HCT116 (cell line): ENCODE measurements at regions not wholly inside any gene's neighbourhood (a gene's known extent, or its start where the extent isn't known, plus 50 kb on each side); places are given as distances from the start of the nearest gene placed in this dataset.

ENCODE experiments used
- ATAC-seq: fragments of 200-7000 bp; cut with Tn5 transposase; 2 replicates; pipeline ENCODE4 v1.9.1; 2020; ENCODE audit warnings: mild to moderate bottlenecking, moderate library complexity
- BruUV-seq: library from RNA; stranded (reverse); fragments of 400-500 nt; replicated peaks from 2 replicates; lab custom pipeline; 2021; lab: Mats Ljungman, UMichigan
- CTCF ChIA-PET: fragments of 300-600 bp; sonication (Branson Sonifier 250); formaldehyde crosslinking; loops from one replicate; lab custom pipeline; 2021; ENCODE audit warnings: antibody characterized with exemption; lab: Charles Lee
- POLR2A ChIA-PET: fragments of 300-600, 350-600 bp; sonication (Branson Sonifier 250); formaldehyde crosslinking; loops from one replicate; lab custom pipeline; 2021; ENCODE audit warnings: antibody characterized with exemption; lab: Charles Lee
- RAD21 ChIA-PET, 2 experiments: fragments of 300-600 bp; sonication (Branson Sonifier 250); formaldehyde crosslinking; loops; one replicate each; lab custom pipeline; 2023; ENCODE audit warnings: low total read pairs in 2 of 2; ENCODE audit not compliant: uncharacterized antibody in 2 of 2, unreplicated experiment in 2 of 2, low non-redundant PET in 1 of 2; lab: Charles Lee
- DNase-seq: peaks from one replicate; pipeline ENCODE4 v3.0.0-alpha.2; 2010; ENCODE audit warnings: low read depth, low spot score
- H2AFZ ChIP-seq: fragments of 200-600 bp; shearing (Covaris generic), sonication (generic); 2 replicates; pipeline ENCODE4 v1.6.1; 2017; ENCODE audit warnings: low read depth, mixed run types, mixed read lengths, antibody characterized with exemption, low read length; ENCODE audit not compliant: poor library complexity, severe bottlenecking
- H3K27ac ChIP-seq: 2 replicates; pipeline ENCODE4 v1.5.1; 2012; ENCODE audit warnings: low read depth, low read length
- H3K27me3 ChIP-seq: fragments of 200-600 bp; sonication (generic); 2 replicates; pipeline ENCODE4 v1.6.1; 2016; ENCODE audit warnings: mixed run types, low read length, mixed read lengths; ENCODE audit not compliant: insufficient read depth
- H3K36me3 ChIP-seq, 2 experiments: fragments of 200-500 bp in 1 of 2; fragments of 200-600 bp in 1 of 2; sonication (Bioruptor generic) in 1 of 2; sonication (generic) in 1 of 2; 2 replicates each; pipeline versions ENCODE4 v1.5.1 to v1.6.1; 2014 to 2016; ENCODE audit warnings: low read length in 2 of 2, inconsistent platforms in 1 of 2, mixed read lengths in 1 of 2, mixed run types in 1 of 2; ENCODE audit not compliant: insufficient read depth in 2 of 2, control insufficient read depth in 1 of 2
- H3K4me1 ChIP-seq, 2 experiments: fragments of 200-600 bp in 1 of 2; sonication (generic) in 1 of 2; 2 replicates each; pipeline versions ENCODE4 v1.5.1 to v1.6.1; 2012 to 2017; ENCODE audit warnings: low read length in 2 of 2, inconsistent platforms in 1 of 2, mild to moderate bottlenecking in 1 of 2, mixed read lengths in 1 of 2, mixed run types in 1 of 2, moderate library complexity in 1 of 2; ENCODE audit not compliant: insufficient read depth in 2 of 2, control insufficient read depth in 1 of 2
- H3K4me2 ChIP-seq: fragments of 200-600 bp; sonication (generic); 2 replicates; pipeline ENCODE4 v1.6.1; 2017; ENCODE audit warnings: mixed run types, low read length, mixed read lengths
- H3K4me3 ChIP-seq, 2 experiments: fragments of 200-600 bp in 1 of 2; sonication (generic) in 1 of 2; replicated peaks in 1 of 2; 2 replicates each; pipeline ENCODE4 v1.5.1; 2011 to 2016; ENCODE audit warnings: low read length in 2 of 2, control low read depth in 1 of 2, low read depth in 1 of 2, mild to moderate bottlenecking in 1 of 2, mixed read lengths in 1 of 2, mixed run types in 1 of 2
- H3K79me2 ChIP-seq: fragments of 200-600 bp; sonication (generic); 2 replicates; pipeline ENCODE4 v1.6.1; 2017; ENCODE audit warnings: mild to moderate bottlenecking, mixed run types, low read length, moderate library complexity, mixed read lengths; ENCODE audit not compliant: insufficient read depth
- H3K9ac ChIP-seq: fragments of 200-600 bp; sonication (generic); 2 replicates; pipeline ENCODE4 v1.6.1; 2016; ENCODE audit warnings: low read length, mixed read lengths
- H3K9me2 ChIP-seq: fragments of 200-600 bp; sonication (generic), shearing (Covaris generic); 2 replicates; pipeline ENCODE4 v1.6.1; 2017; ENCODE audit warnings: mixed run types, mild to moderate bottlenecking, moderate library complexity; ENCODE audit not compliant: insufficient read depth
- H3K9me3 ChIP-seq, 2 experiments: fragments of 200-500 bp in 1 of 2; fragments of 200-600 bp in 1 of 2; sonication (Bioruptor generic) in 1 of 2; sonication (generic) in 1 of 2; 2 replicates each; pipeline ENCODE4 v1.6.1; 2014 to 2017; ENCODE audit warnings: low read length in 2 of 2, mixed read lengths in 2 of 2, inconsistent platforms in 1 of 2, low read depth in 1 of 2, mild to moderate bottlenecking in 1 of 2, mixed run types in 1 of 2, moderate library complexity in 1 of 2; ENCODE audit not compliant: control insufficient read depth in 1 of 2, insufficient read depth in 1 of 2
- H4K20me1 ChIP-seq: fragments of 200-600 bp; sonication (generic), shearing (Covaris generic); 2 replicates; pipeline ENCODE4 v1.6.1; 2017; ENCODE audit warnings: mixed run types, mild to moderate bottlenecking, moderate library complexity; ENCODE audit not compliant: insufficient read depth
- ATF3 ChIP-seq: IDR thresholded peaks from 2 replicates; pipeline ENCODE4 v1.6.1; 2012
- CEBPB ChIP-seq: IDR thresholded peaks from 2 replicates; pipeline ENCODE4 v1.6.1; 2012; ENCODE audit warnings: low read depth
- CTCF ChIP-seq, 3 experiments: fragments of 200-600 bp in 1 of 3; sonication (generic) in 1 of 3; IDR thresholded peaks in 2 of 3; conservative IDR thresholded peaks in 1 of 3; 2 replicates each; pipeline ENCODE4 v1.5.1; 2012 to 2017; ENCODE audit warnings: low read depth in 2 of 3, low read length in 2 of 3, antibody characterized with exemption in 1 of 3, borderline replicate concordance in 1 of 3, control low read depth in 1 of 3, mild to moderate bottlenecking in 1 of 3, mixed read lengths in 1 of 3, mixed run types in 1 of 3, moderate library complexity in 1 of 3; ENCODE audit not compliant: insufficient read depth in 1 of 3
- EGR1 ChIP-seq: IDR thresholded peaks from 2 replicates; pipeline ENCODE4 v1.6.1; 2012; ENCODE audit warnings: low read depth
- EZH2phosphoT487 ChIP-seq: fragments of 200-600 bp; IDR thresholded peaks from 2 replicates; pipeline ENCODE4 v1.6.1; 2018; ENCODE audit warnings: antibody characterized with exemption, borderline replicate concordance
- FOSL1 ChIP-seq: IDR thresholded peaks from 2 replicates; pipeline ENCODE4 v1.6.1; 2012; ENCODE audit warnings: low read depth
- JUND ChIP-seq: IDR thresholded peaks from 2 replicates; pipeline ENCODE4 v1.6.1; 2012
- POLR2AphosphoS5 ChIP-seq: IDR thresholded peaks from 2 replicates; pipeline ENCODE4 v1.6.1; 2011; ENCODE audit warnings: mild to moderate bottlenecking, low read depth, low read length, moderate library complexity
- SIN3A ChIP-seq: IDR thresholded peaks from 2 replicates; pipeline ENCODE4 v1.6.1; 2012; ENCODE audit warnings: low read depth
- SP1 ChIP-seq: IDR thresholded peaks from 2 replicates; pipeline ENCODE4 v1.6.1; 2012; ENCODE audit warnings: low read depth
- SRF ChIP-seq: IDR thresholded peaks from 2 replicates; pipeline ENCODE4 v1.6.1; 2012; ENCODE audit warnings: low read depth
- TCF7L2 ChIP-seq: IDR thresholded peaks from 2 replicates; pipeline ENCODE4 v1.7.0; 2011; ENCODE audit warnings: borderline replicate concordance, inconsistent platforms; ENCODE audit not compliant: insufficient read depth, insufficient read length; ENCODE audit errors: extremely low read depth
- YY1 ChIP-seq: IDR thresholded peaks from 2 replicates; pipeline ENCODE4 v1.6.1; 2011; ENCODE audit warnings: low read length, low read depth, moderate library complexity, mild to moderate bottlenecking; ENCODE audit not compliant: insufficient replicate concordance; ENCODE audit errors: extremely low read depth
- ZBTB33 ChIP-seq: IDR thresholded peaks from 2 replicates; pipeline ENCODE4 v1.6.1; 2011; ENCODE audit warnings: mild to moderate bottlenecking, low read length, moderate library complexity; ENCODE audit not compliant: insufficient replicate concordance; ENCODE audit errors: extremely low read depth
- ZFX ChIP-seq: fragments of 450-650 bp; IDR thresholded peaks from 2 replicates; pipeline ENCODE4 v1.6.1; 2017
- ZNF274 ChIP-seq: fragments of 200-500 bp; sonication (Bioruptor generic); IDR thresholded peaks from 2 replicates; pipeline ENCODE4 v1.6.1; 2014; ENCODE audit warnings: mild to moderate bottlenecking, low read depth, low read length, inconsistent platforms
- intact Hi-C: fragments of 100-400 bp; cut with micrococcal nuclease; formaldehyde crosslinking; loops from 2 replicates; pipeline ENCODE4 v1.10.0; 2022

GRCh38 chr14:92236243-92236900 is 86.6 kb upstream of the SLC24A4 start:
- Histone ChIP-seq H3K27me3 (no peaks in the 10 kb centered on the region), H3K4me3 (no peak overlapping the region), H3K36me3 (no peaks in the 10 kb centered on the region), H3K4me1 (no peaks in the 10 kb centered on the region), H3K27ac (no peak overlapping the region), H2AFZ (no peak overlapping the region), H3K9ac (no peak overlapping the region), H3K4me2 (no peak overlapping the region), H4K20me1 (no peaks in the 10 kb centered on the region), H3K9me2 (no peaks in the 10 kb centered on the region), H3K79me2 (no peaks in the 10 kb centered on the region), H3K9me3 (no peaks in the 10 kb centered on the region)
- TF ChIP-seq SRF: no peak
- TF ChIP-seq ZNF274: no peak
- no peak for TF ChIP-seq EGR1
- no peak for TF ChIP-seq TCF7L2
- TF ChIP-seq EZH2phosphoT487: no peak
- TF ChIP-seq POLR2AphosphoS5: no peak
- no peak for TF ChIP-seq SP1
- TF ChIP-seq YY1: no peak
- TF ChIP-seq CTCF (IDR thresholded peaks at IDR 0.05 in 2 of 3, conservative IDR thresholded peaks at IDR 0.05 in 1 of 3; ENCODE audit: borderline replicate concordance in 1 of 3, insufficient read depth in 1 of 3, low read depth in 2 of 3, low read length in 2 of 3): no peak
- TF ChIP-seq ZBTB33: no peak
- TF ChIP-seq JUND: no peak
- no peak for TF ChIP-seq FOSL1
- no peak for TF ChIP-seq SIN3A
- TF ChIP-seq CEBPB: no peak
- no peak for TF ChIP-seq ATF3
- TF ChIP-seq ZFX: no peak
- ChIA-PET RAD21 (no interaction called here), POLR2A (no interaction called here), CTCF (no interaction called here)
- intact Hi-C loops: no loop called here
- DNase-seq: no peak
- ATAC-seq: no peak
- BruUV-seq: no TSS peak
